IMR-90 (cell line): ENCODE measurements at regions not wholly inside any gene's neighbourhood (a gene's known extent, or its start where the extent isn't known, plus 50 kb on each side); places are given as distances from the start of the nearest gene placed in this dataset.

ENCODE experiments used
- ATAC-seq: fragments of 200-7000 bp; cut with Tn5 transposase; 2 replicates; pipeline ENCODE4 v1.9.1; 2020; ENCODE audit warnings: low read depth, mild to moderate bottlenecking, moderate library complexity
- BruUV-seq: library from RNA; stranded (reverse); fragments of 400-500 nt; replicated peaks from 2 replicates; lab custom pipeline; 2021; lab: Mats Ljungman, UMichigan
- CTCF ChIA-PET: fragments of 300-600 bp; formaldehyde crosslinking; extraction: SDS; loops from one replicate; lab custom pipeline; 2021; ENCODE audit warnings: antibody characterized with exemption; lab: Yijun Ruan, JAX
- POLR2A ChIA-PET: fragments of 300-600 bp; sonication (Branson Sonifier 250); formaldehyde crosslinking; loops from one replicate; lab custom pipeline; 2022; ENCODE audit warnings: antibody characterized with exemption; ENCODE audit not compliant: unreplicated experiment; lab: Charles Lee
- DNase-seq: peaks from one replicate; pipeline ENCODE4 v3.0.0; 2013
- H2AFZ ChIP-seq: replicated peaks from 2 replicates; pipeline ENCODE3; 2013; ENCODE audit warnings: low read length, mild to moderate bottlenecking; ENCODE audit not compliant: poor library complexity
- H2AK5ac ChIP-seq: 2 replicates; pipeline ENCODE4 v1.6.1; 2013; ENCODE audit warnings: low read depth, low read length, inconsistent platforms
- H2AK9ac ChIP-seq: replicated peaks from 2 replicates; pipeline ENCODE3; 2013; ENCODE audit warnings: mild to moderate bottlenecking, low read depth, low read length, moderate library complexity; ENCODE audit not compliant: poor library complexity
- H2BK120ac ChIP-seq: 2 replicates; pipeline ENCODE4 v1.6.1; 2013; ENCODE audit warnings: low read depth, low read length, inconsistent platforms
- H2BK15ac ChIP-seq: 3 replicates; pipeline ENCODE4 v1.6.1; 2013; ENCODE audit warnings: low read depth, low read length, inconsistent platforms
- H2BK20ac ChIP-seq: 2 replicates; pipeline ENCODE4 v1.6.1; 2013; ENCODE audit warnings: low read depth, mild to moderate bottlenecking, inconsistent platforms, low read length, moderate library complexity
- H2BK5ac ChIP-seq: 2 replicates; pipeline ENCODE4 v1.6.1; 2013; ENCODE audit warnings: mild to moderate bottlenecking, low read depth, low read length, inconsistent platforms; ENCODE audit not compliant: poor library complexity, severe bottlenecking
- H3K14ac ChIP-seq: replicated peaks from 2 replicates; pipeline ENCODE4 v1.6.1; 2013; ENCODE audit warnings: low read depth, low read length, inconsistent platforms
- H3K18ac ChIP-seq: 2 replicates; pipeline ENCODE4 v1.6.1; 2013; ENCODE audit warnings: low read depth, low read length, control low read depth
- H3K23ac ChIP-seq: 2 replicates; pipeline ENCODE4 v1.6.1; 2013; ENCODE audit warnings: low read depth, low read length, inconsistent platforms
- H3K27ac ChIP-seq: 2 replicates; pipeline ENCODE4 v1.5.1; 2013; ENCODE audit warnings: mild to moderate bottlenecking, control low read depth, low read length; ENCODE audit not compliant: insufficient read depth
- H3K27me3 ChIP-seq: 2 replicates; pipeline ENCODE4 v1.6.1; 2013; ENCODE audit warnings: low read length; ENCODE audit not compliant: control insufficient read depth, insufficient read depth
- H3K36me3 ChIP-seq: 2 replicates; pipeline ENCODE4 v1.6.1; 2013; ENCODE audit warnings: low read length, mixed read lengths; ENCODE audit not compliant: control insufficient read depth, insufficient read depth
- H3K4ac ChIP-seq: 2 replicates; pipeline ENCODE4 v1.6.1; 2013; ENCODE audit warnings: low read depth, low read length, inconsistent platforms
- H3K4me1 ChIP-seq: 2 replicates; pipeline ENCODE4 v1.6.1; 2013; ENCODE audit warnings: low read length, mixed read lengths; ENCODE audit not compliant: control insufficient read depth, insufficient read depth
- H3K4me2 ChIP-seq: 2 replicates; pipeline ENCODE4 v1.6.1; 2013; ENCODE audit warnings: low read depth, mild to moderate bottlenecking, control low read depth, low read length, moderate library complexity
- H3K4me3 ChIP-seq: 2 replicates; pipeline ENCODE4 v1.5.1; 2013; ENCODE audit warnings: low read depth, mild to moderate bottlenecking, control low read depth, low read length, moderate library complexity; ENCODE audit not compliant: insufficient read depth
- H3K56ac ChIP-seq: 2 replicates; pipeline ENCODE4 v1.6.1; 2013; ENCODE audit warnings: low read length, inconsistent platforms; ENCODE audit not compliant: insufficient read depth; ENCODE audit errors: extremely low read depth
- H3K79me1 ChIP-seq, 2 experiments: 2 replicates each; pipeline ENCODE4 v1.6.1; 2013; ENCODE audit warnings: low read length in 2 of 2, inconsistent platforms in 1 of 2, low read depth in 1 of 2
- H3K9ac ChIP-seq: 2 replicates; pipeline ENCODE4 v1.6.1; 2013; ENCODE audit warnings: low read depth, low read length, control low read depth
- H3K9me1 ChIP-seq: 2 replicates; pipeline ENCODE4 v1.6.1; 2013; ENCODE audit warnings: low read length, inconsistent platforms; ENCODE audit not compliant: insufficient read depth
- H3K9me3 ChIP-seq: 2 replicates; pipeline ENCODE4 v1.6.1; 2013; ENCODE audit warnings: low read length; ENCODE audit not compliant: control insufficient read depth, insufficient read depth
- H4K20me1 ChIP-seq: 2 replicates; pipeline ENCODE4 v1.6.1; 2013; ENCODE audit warnings: low read length, inconsistent platforms; ENCODE audit not compliant: insufficient read depth
- H4K5ac ChIP-seq: 2 replicates; pipeline ENCODE4 v1.6.1; 2013; ENCODE audit warnings: mild to moderate bottlenecking, low read depth, low read length, control low read depth
- H4K8ac ChIP-seq, 2 experiments: 2 replicates each; pipeline ENCODE4 v1.6.1; 2013; ENCODE audit warnings: low read depth in 2 of 2, low read length in 2 of 2, control low read depth in 1 of 2, inconsistent platforms in 1 of 2
- H4K91ac ChIP-seq: 2 replicates; pipeline ENCODE4 v1.6.1; 2013; ENCODE audit warnings: low read depth, low read length, inconsistent platforms; ENCODE audit not compliant: insufficient read depth
- BHLHE40 ChIP-seq: fragments of 150-350 bp; IDR thresholded peaks from 2 replicates; pipeline ENCODE4 v1.6.1; 2016; ENCODE audit warnings: mild to moderate bottlenecking, low read depth, low read length
- CHD1 ChIP-seq: IDR thresholded peaks from 2 replicates; pipeline ENCODE4 v1.6.1; 2012; ENCODE audit warnings: low read depth, low read length, improper control_type of control experiment
- FOS ChIP-seq: fragments of 150-350 bp; IDR thresholded peaks from 2 replicates; pipeline ENCODE4 v1.6.1; 2016; ENCODE audit warnings: low read depth, low read length
- MAFK ChIP-seq: IDR thresholded peaks from 2 replicates; pipeline ENCODE4 v1.6.1; 2012; ENCODE audit warnings: low read depth, low read length, improper control_type of control experiment
- MAZ ChIP-seq: IDR thresholded peaks from 2 replicates; pipeline ENCODE4 v1.6.1; 2012; ENCODE audit warnings: low read depth, mild to moderate bottlenecking, low read length, improper control_type of control experiment, moderate library complexity, borderline replicate concordance
- MXI1 ChIP-seq: IDR thresholded peaks from 2 replicates; pipeline ENCODE4 v1.6.1; 2012; ENCODE audit warnings: low read depth, mild to moderate bottlenecking, low read length, moderate library complexity, borderline replicate concordance
- NFE2L2 ChIP-seq: fragments of 150-350 bp; IDR thresholded peaks from 2 replicates; pipeline ENCODE4 v1.6.1; 2016; ENCODE audit warnings: low read depth, mild to moderate bottlenecking, low read length
- POLR2A ChIP-seq: IDR thresholded peaks from 2 replicates; pipeline ENCODE4 v1.6.1; 2012; ENCODE audit warnings: mild to moderate bottlenecking, low read depth, low read length
- RAD21 ChIP-seq: IDR thresholded peaks from 2 replicates; pipeline ENCODE4 v1.6.1; 2012; ENCODE audit warnings: low read length, improper control_type of control experiment
- RCOR1 ChIP-seq: IDR thresholded peaks from 2 replicates; pipeline ENCODE4 v1.6.1; 2012; ENCODE audit warnings: mild to moderate bottlenecking, low read length, improper control_type of control experiment; ENCODE audit not compliant: insufficient replicate concordance
- WGBS, 2 experiments: methylation state at CpG; one replicate each; pipeline versions ENCODE4 v1.1.5 to v1.1.7; 2013; ENCODE audit warnings: missing lambda C conversion rate in 2 of 2; ENCODE audit not compliant: insufficient read length in 1 of 2; ENCODE audit errors: extremely low coverage in 2 of 2; 5-methylcytosine and 5-hydroxymethylcytosine counted together
- dilution Hi-C: fragments of 300-500 bp; cut with HindIII; formaldehyde crosslinking; loops from one replicate; pipeline ENCODE4 v1.14.3; 2018; ENCODE audit warnings: low sequenced_read_pairs; ENCODE audit not compliant: unreplicated experiment
- in situ Hi-C: fragments of 300-500 bp; cut with MboI; formaldehyde crosslinking; loops from 3 replicates; pipeline ENCODE4 v1.14.3; 2019; ENCODE audit warnings: low sequenced_read_pairs, inconsistent platforms, mixed read lengths
- intact Hi-C: fragments of 100-400 bp; cut with micrococcal nuclease; formaldehyde crosslinking; loops from 2 replicates; pipeline ENCODE4 v1.10.0; 2022
- TF ChIP-seq, protein P1 (sequence below): fragments of 150-350 bp; IDR thresholded peaks from 2 replicates; pipeline ENCODE4 v1.6.1; 2016; ENCODE audit warnings: low read depth, mild to moderate bottlenecking, low read length, moderate library complexity, borderline replicate concordance
- TF ChIP-seq, protein P2 (sequence below): conservative IDR thresholded peaks from 2 replicates; pipeline ENCODE4 v1.5.1; 2012; ENCODE audit warnings: mild to moderate bottlenecking, low read depth, low read length, improper control_type of control experiment
- TF ChIP-seq, protein P3 (sequence below): fragments of 150-350 bp; IDR thresholded peaks from 2 replicates; pipeline ENCODE4 v1.6.1; 2017; ENCODE audit warnings: mild to moderate bottlenecking, antibody characterized with exemption, low read length, low read depth

DNA sequence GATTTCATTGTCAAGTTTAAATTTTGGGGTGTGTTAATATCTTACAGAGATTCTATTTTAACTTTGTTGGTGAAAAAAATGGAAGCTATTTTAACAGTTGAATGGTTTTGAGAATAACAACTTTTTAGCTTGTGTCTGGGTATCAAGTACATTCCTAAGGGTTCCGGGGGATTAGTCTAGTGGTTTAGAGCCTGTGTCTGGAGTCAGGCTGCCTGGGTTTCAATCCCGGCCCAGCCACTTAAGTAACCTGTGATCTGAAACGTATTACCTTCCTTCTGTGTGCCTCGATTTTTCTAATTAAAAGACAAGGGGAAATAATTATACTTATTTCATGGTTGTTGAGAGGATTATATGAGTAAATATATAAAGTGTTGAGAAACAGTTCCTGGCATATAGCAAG lies 288.6 kb upstream of the NR3C2 start:
- no peaks in the 10 kb centered on the region for H3K9me3 ChIP-seq
- no peak overlapping the region for H2BK20ac ChIP-seq
- H3K79me1 ChIP-seq, result no peaks in the 10 kb centered on the region
- dilution Hi-C loops, result no loop called here
- no peak for DNase-seq
- WGBS, 2 experiments, result no CpG with 5 or more reads among the region's 4 CpGs
- H3K9me1 ChIP-seq, result no peaks in the 10 kb centered on the region
- no peak overlapping the region for H2AK5ac ChIP-seq
- H3K23ac ChIP-seq, result no peak overlapping the region
- H3K14ac ChIP-seq, result no peak overlapping the region
- H3K4me3 ChIP-seq, result no peak overlapping the region
- H4K8ac ChIP-seq, result no peak overlapping the region
- TF ChIP-seq, protein P1, sequence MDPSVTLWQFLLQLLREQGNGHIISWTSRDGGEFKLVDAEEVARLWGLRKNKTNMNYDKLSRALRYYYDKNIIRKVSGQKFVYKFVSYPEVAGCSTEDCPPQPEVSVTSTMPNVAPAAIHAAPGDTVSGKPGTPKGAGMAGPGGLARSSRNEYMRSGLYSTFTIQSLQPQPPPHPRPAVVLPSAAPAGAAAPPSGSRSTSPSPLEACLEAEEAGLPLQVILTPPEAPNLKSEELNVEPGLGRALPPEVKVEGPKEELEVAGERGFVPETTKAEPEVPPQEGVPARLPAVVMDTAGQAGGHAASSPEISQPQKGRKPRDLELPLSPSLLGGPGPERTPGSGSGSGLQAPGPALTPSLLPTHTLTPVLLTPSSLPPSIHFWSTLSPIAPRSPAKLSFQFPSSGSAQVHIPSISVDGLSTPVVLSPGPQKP, result no peak
- TF ChIP-seq RAD21 (no peak), BHLHE40 (no peak), MAFK (no peak), POLR2A (no peak), FOS (no peak), MAZ (no peak), MXI1 (no peak), NFE2L2 (no peak), RCOR1 (no peak), CHD1 (no peak)
- TF ChIP-seq, protein P2, sequence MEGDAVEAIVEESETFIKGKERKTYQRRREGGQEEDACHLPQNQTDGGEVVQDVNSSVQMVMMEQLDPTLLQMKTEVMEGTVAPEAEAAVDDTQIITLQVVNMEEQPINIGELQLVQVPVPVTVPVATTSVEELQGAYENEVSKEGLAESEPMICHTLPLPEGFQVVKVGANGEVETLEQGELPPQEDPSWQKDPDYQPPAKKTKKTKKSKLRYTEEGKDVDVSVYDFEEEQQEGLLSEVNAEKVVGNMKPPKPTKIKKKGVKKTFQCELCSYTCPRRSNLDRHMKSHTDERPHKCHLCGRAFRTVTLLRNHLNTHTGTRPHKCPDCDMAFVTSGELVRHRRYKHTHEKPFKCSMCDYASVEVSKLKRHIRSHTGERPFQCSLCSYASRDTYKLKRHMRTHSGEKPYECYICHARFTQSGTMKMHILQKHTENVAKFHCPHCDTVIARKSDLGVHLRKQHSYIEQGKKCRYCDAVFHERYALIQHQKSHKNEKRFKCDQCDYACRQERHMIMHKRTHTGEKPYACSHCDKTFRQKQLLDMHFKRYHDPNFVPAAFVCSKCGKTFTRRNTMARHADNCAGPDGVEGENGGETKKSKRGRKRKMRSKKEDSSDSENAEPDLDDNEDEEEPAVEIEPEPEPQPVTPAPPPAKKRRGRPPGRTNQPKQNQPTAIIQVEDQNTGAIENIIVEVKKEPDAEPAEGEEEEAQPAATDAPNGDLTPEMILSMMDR, result no peak
- TF ChIP-seq, protein P3, sequence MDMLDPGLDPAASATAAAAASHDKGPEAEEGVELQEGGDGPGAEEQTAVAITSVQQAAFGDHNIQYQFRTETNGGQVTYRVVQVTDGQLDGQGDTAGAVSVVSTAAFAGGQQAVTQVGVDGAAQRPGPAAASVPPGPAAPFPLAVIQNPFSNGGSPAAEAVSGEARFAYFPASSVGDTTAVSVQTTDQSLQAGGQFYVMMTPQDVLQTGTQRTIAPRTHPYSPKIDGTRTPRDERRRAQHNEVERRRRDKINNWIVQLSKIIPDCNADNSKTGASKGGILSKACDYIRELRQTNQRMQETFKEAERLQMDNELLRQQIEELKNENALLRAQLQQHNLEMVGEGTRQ, result no peak
- no peaks in the 10 kb centered on the region for H4K20me1 ChIP-seq
- H4K91ac ChIP-seq, result no peak overlapping the region
- no peak overlapping the region for H3K4ac ChIP-seq
- ATAC-seq, result no peak
- no peak overlapping the region for H3K9ac ChIP-seq
- no peak overlapping the region for H2BK5ac ChIP-seq
- no peak overlapping the region for H2AK9ac ChIP-seq
- POLR2A ChIA-PET, result interaction anchor here (0.6 kb wide), 1 partner anchor 201 kb away, joined by 3 read pairs; no protein-coding TSS in a partner anchor
- H2BK15ac ChIP-seq, result no peak overlapping the region
- no peak overlapping the region for H2BK120ac ChIP-seq
- intact Hi-C loops, result no loop called here
- in situ Hi-C loops, result no loop called here
- CTCF ChIA-PET, result interaction anchor here (0.6 to 0.7 kb wide), 2 partner anchors 225 to 822 kb away, joined by 3 to 4 read pairs; no protein-coding TSS in a partner anchor
- H3K27me3 ChIP-seq, result no peaks in the 10 kb centered on the region
- no peaks in the 10 kb centered on the region; the same call in 1 of the 2 replicates for H3K4me1 ChIP-seq
- H2AFZ ChIP-seq, result no peak overlapping the region
- H3K18ac ChIP-seq, result no peak overlapping the region
- no peak overlapping the region for H3K27ac ChIP-seq
- no peak overlapping the region for H3K4me2 ChIP-seq
- no peak overlapping the region for H3K56ac ChIP-seq
- H3K36me3 ChIP-seq, result no peaks in the 10 kb centered on the region
- no TSS peak for BruUV-seq
- no peak overlapping the region for H4K5ac ChIP-seq
